Activated CD4-positive, alpha-beta T cell treated with anti-CD3 and anti-CD28 coated beads, Interleukin-2, amount 50 U/mL, for 24 hours (primary cell): ENCODE measurements at regions not wholly inside any gene's neighbourhood (a gene's known extent, or its start where the extent isn't known, plus 50 kb on each side); places are given as distances from the start of the nearest gene placed in this dataset.

Experiments
- DNase-seq, 2 donors: peaks; one replicate each; pipeline ENCODE4 v3.0.0-alpha.2; 2020; ENCODE audit warnings: low read depth in 1 of 2, low spot score in 1 of 2

GRCh38 chr22:49207008-49208003 lies 620.4 kb downstream of the BRD1 start:
- no peak for DNase-seq

- no peak for DNase-seq
Observed at GRCh38 chr22:49206281-49206680, 621.4 kb downstream of the BRD1 start.

- no peak for DNase-seq
Observed at GRCh38 chr22:49205483-49205800, 622.2 kb downstream of the BRD1 start.

- DNase-seq, result no peak
Observed at GRCh38 chr22:49204599-49205482, 622.8 kb downstream of the BRD1 start.

- no peak for DNase-seq
Observed at GRCh38 chr22:49203859-49204598, 623.6 kb downstream of the BRD1 start.

- DNase-seq, result no peak
Observed at GRCh38 chr22:49203091-49203858, 624.4 kb downstream of the BRD1 start.

GRCh38 chr22:49202226-49202625 lies 625.4 kb downstream of the BRD1 start:
- DNase-seq, result no peak

GRCh38 chr22:49201046-49201970 lies 626.4 kb downstream of the BRD1 start:
- no peak for DNase-seq

GRCh38 chr22:49199224-49199623 lies 628.4 kb downstream of the BRD1 start:
- no peak for DNase-seq

- no peak for DNase-seq
Observed at GRCh38 chr22:49198705-49199084, 629.0 kb downstream of the BRD1 start.

- DNase-seq, result no peak
Observed at GRCh38 chr22:49197986-49198704, 629.5 kb downstream of the BRD1 start.

- no peak for DNase-seq
Observed at GRCh38 chr22:49197505-49197904, 630.2 kb downstream of the BRD1 start.

- no peak for DNase-seq
Observed at GRCh38 chr22:49196046-49196511, 631.6 kb downstream of the BRD1 start.

GRCh38 chr22:49195636-49196035 lies 632.0 kb downstream of the BRD1 start:
- no peak for DNase-seq

- no peak for DNase-seq
Observed at GRCh38 chr22:49193901-49194465, 633.7 kb downstream of the BRD1 start.

GRCh38 chr22:49193348-49193747 lies 634.3 kb downstream of the BRD1 start:
- DNase-seq, result no peak

GRCh38 chr22:49192857-49193250 lies 634.8 kb downstream of the BRD1 start:
- DNase-seq, result no peak

GRCh38 chr22:49192180-49192856 lies 635.4 kb downstream of the BRD1 start:
- no peak for DNase-seq
